ENCODE measurements at regions not wholly inside any gene's neighbourhood (a gene's known extent, or its start where the extent isn't known, plus 50 kb on each side); places are given as distances from the start of the nearest gene placed in this dataset.

DNA sequence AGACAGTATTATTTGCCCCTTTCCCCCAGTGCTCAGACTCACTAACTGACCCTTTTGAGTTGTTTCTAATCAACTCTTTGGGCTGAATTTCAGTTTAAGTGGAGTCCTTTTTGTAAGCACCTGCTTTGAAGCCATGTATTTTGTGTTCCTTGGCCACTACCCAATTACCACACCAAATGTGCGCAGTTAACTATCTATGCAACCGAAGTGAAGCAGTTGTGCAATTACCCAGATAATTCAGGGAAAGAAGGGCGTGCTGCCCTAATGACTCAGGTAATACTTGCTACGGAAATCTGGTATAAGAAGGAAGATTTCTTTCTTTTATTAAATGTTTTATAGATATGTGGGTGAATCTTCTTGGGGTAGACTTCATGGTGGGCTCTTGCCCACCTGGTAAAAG lies 371.9 kb upstream of the TBL1XR1 start:
- no peak for DNase-seq (ENCODE audit: low read depth in 2 of 2)

DNA sequence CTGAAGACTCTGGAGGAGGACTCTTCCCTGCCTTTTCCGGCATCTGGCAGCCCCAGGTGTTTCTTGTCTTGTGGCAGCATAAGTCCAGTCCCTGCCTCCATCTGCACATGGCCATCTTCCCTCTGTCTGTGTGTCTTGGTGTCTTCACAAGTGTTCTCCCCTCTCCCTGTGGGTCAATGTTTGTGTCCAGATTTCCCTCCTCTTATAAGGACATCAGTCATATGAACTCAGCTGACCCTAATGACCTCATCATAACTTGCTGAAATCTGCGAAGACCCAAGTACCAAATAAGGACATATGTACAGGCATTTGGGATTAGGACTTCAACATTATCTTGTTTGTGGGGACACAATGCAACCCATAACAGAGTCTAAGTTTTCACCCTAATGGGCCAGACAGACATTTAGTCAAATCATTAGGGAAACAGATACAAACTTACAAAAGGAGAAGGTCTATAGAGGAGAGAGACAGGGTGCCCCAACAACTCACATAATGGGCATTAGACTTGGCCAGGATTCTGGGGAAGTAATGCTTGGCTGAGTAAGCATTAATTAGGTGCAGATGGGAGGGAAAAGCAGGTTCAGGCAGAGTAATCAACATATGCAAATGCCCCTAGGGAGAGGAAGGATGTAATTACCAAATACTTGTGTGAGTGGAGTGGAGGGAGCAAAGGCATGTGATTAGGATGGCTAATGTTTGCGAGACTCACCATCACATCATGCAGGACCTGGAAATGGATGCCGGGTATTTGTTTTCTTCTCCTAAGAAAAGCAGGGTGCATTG lies 372.8 kb upstream of the TBL1XR1 start:
- peak; percentile 83 for DNase-seq (ENCODE audit: low read depth in 2 of 2)

DNA sequence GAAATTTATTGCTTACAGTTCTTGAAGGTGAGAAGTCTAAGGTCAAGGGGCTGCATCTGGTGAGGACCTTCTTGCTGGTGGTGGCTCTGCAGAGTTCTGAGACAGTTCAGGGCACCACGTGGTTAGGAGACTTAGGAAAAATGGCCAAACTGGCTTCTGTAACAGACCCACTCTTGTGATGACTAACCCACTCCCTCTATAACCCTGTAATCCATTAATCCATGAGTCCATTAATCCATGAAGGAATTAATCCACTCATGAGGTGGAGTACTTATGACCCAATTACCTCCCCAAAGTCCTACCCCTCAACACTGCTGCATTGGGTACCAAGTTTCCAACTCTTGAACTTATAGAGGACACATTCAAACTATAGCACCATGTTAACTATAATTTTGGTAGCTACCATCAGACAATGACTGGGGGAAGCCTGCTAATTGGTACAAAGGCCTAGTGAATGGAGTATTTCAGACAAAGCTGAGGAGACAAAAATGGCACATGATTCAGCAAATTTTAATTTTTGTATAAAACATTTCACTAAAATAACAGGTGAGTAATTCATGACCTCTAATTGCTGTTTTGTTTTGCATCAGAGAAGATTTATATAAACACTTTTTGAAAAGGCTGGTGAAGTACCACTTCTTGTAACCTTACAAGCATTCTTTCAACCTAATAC lies 374.1 kb upstream of the TBL1XR1 start:
- DNase-seq (ENCODE audit: low read depth in 2 of 2) = no peak

- no peak for DNase-seq (ENCODE audit: low read depth in 2 of 2)
Observed at GRCh38 chr3:177571944-177572315, 374.6 kb upstream of the TBL1XR1 start.

GRCh38 chr3:177574222-177574856 lies 377.1 kb upstream of the TBL1XR1 start:
- DNase-seq (ENCODE audit: low read depth in 2 of 2) = no peak

GRCh38 chr3:177576746-177577145 lies 379.5 kb upstream of the TBL1XR1 start:
- no peak for DNase-seq (ENCODE audit: low read depth in 2 of 2)

- DNase-seq (ENCODE audit: low read depth in 2 of 2) = no peak
Observed at GRCh38 chr3:177578488-177578887, 381.2 kb upstream of the TBL1XR1 start.

- DNase-seq (ENCODE audit: low read depth in 2 of 2) = no peak
Observed at GRCh38 chr3:177579419-177579818, 382.1 kb upstream of the TBL1XR1 start.

DNA sequence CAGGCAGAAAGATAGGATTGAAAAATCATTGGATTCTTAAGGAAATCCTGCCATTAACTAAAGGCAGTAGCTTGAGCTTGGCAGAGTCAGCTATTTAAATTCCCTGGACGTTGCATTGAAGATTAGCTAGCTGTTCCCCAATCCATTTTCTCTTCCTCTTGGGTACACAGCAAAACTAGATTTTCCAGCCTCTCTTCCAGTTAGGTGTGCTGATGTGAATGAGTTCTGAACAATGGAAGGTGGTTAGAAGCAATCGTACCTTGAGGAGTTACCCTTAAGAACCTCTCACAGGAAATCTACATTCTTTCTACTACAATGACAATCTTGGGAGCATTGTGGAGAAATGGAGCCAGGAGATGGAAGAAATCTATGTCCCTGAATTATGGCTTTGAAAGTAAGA lies 383.2 kb upstream of the TBL1XR1 start:
- DNase-seq (ENCODE audit: low read depth in 2 of 2) = no peak

DNA sequence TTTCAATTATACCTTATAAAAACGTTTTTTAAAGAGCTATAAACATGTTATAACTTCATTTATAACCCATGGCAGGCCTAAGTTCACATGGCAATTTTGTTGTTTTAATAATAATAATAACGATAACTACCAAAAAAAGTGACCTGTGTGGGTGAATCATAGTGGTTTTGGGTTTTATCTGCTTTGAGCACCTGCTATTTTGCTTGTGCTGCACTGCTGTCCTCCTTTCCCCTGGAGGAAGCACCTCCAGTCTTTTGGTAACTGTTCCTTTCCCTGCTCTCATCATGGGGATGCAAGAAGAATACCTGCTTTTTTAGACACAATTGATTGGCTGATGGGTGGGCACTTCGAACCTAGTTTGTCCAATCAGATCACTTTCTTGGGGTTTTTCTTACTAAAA lies 388.0 kb upstream of the TBL1XR1 start:
- DNase-seq (ENCODE audit: low read depth in 2 of 2) = no peak

DNA sequence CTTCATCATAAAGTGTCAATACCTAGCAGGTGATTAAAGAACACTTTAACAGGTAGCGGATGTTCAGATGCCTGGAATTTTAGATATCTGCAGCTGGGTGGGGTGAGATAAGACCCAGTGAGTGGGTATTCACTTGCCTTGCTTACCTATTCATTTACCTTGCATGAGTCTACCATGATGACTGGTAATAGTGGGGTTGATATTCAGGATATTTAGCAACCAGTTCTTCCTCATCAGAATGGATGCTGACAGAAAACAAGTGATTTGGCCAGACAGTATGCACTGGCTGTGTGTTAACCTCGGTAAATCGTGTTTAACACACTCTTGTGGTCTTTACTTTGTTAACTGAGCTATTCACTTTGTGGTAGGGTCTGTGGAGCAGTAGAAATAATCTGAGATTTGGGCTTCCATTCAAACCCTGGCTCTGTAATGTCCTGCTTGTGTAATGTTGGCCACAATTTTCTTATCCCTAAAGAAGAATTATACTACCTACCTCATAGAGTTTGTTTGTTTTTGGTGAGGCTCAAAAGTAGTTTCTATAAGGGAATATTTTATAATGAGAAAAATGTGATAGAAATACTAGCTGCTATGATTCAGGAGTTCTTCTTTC lies 391.9 kb upstream of the TBL1XR1 start:
- no peak for DNase-seq (ENCODE audit: low read depth in 2 of 2)

GRCh38 chr3:177589911-177590381 lies 392.7 kb upstream of the TBL1XR1 start:
- peak; percentile 91 to 92 for DNase-seq (ENCODE audit: low read depth in 2 of 2)

GRCh38 chr3:177590826-177591225 lies 393.5 kb upstream of the TBL1XR1 start:
- no peak for DNase-seq (ENCODE audit: low read depth in 2 of 2)

GRCh38 chr3:177591379-177591778 lies 394.1 kb upstream of the TBL1XR1 start:
- DNase-seq (ENCODE audit: low read depth in 2 of 2) = no peak

- DNase-seq (ENCODE audit: low read depth in 2 of 2) = no peak
Observed at GRCh38 chr3:177594096-177594495, 396.8 kb upstream of the TBL1XR1 start.

DNA sequence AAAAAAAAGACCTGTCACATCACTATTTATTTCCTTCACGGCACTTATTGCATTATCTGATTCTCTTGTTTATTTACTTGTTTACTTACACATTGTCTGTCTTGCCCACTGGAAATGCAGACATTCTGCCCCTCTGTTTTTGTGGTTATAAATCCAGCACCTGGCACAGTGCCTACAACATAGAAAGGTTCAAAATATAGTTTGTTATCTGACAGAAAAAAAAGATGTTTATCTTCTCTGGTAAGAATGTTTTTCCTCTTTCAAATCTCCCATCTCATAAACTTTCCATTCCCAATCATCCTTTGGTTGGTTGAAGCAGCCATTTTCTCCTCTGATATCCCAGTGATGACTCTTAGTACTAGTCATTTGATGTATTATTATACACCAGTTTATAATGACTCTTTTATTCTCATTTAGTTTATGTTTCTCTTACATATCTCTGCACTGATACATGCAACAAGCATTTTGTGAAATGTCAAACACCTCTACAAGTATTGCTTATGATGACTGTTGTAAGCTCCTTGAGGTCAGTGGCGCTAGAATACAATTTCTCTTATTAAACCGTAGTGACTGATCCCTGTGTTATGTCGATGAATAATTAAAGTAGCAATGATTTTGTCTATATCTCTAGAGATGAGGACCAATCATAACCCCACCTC lies 398.4 kb upstream of the TBL1XR1 start:
- DNase-seq (ENCODE audit: low read depth in 2 of 2) = no peak

DNA sequence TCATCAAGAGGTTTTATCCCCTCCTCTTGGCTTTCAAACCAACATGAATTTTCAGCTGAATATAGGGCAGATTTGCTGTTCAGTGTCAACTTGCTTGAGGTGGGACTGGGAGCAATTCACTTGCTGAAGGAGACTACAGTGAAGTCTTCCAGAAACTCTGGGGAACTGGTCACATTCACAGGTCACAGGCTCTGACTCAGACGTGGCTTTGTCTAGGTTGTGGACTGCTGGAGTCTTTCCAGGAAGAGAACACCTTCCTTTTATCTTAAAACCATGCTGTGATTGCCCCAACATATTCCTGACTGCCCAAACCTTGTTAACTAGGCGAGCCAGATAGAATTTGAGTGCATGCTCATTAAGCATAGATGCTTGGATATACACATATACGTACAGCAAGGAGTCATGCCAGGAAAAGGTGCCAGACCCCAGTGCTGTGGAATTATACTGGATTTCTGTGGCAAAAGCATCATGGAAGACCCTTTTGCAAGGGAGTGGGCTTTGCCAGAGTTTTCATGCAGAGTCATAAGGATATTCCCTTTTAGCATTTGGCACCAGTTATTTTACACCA lies 399.1 kb upstream of the TBL1XR1 start:
- no peak for DNase-seq (ENCODE audit: low read depth in 2 of 2)

DNA sequence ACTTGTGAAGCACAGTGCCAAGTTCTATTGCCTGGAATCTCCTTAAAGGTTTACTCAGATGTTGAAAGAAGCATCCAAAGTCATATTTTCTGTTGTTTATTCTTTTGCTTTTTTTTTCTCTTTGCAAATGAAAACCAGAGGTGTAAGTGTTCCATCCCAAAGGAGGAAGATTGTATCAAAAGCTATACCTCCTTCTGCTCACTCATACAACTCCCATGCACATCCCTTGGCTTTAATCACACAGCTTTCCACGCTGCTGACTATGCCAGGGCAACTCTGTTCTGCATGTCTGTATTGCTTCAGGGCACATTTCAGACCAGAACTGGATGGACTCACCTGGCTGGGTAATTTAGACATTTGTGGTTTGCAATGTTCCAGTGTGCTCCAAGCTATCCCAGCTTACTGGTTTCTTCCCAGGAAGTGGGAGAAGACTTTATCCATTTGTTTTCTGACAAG lies 399.6 kb upstream of the TBL1XR1 start:
- no peak for DNase-seq (ENCODE audit: low read depth in 2 of 2)

DNA sequence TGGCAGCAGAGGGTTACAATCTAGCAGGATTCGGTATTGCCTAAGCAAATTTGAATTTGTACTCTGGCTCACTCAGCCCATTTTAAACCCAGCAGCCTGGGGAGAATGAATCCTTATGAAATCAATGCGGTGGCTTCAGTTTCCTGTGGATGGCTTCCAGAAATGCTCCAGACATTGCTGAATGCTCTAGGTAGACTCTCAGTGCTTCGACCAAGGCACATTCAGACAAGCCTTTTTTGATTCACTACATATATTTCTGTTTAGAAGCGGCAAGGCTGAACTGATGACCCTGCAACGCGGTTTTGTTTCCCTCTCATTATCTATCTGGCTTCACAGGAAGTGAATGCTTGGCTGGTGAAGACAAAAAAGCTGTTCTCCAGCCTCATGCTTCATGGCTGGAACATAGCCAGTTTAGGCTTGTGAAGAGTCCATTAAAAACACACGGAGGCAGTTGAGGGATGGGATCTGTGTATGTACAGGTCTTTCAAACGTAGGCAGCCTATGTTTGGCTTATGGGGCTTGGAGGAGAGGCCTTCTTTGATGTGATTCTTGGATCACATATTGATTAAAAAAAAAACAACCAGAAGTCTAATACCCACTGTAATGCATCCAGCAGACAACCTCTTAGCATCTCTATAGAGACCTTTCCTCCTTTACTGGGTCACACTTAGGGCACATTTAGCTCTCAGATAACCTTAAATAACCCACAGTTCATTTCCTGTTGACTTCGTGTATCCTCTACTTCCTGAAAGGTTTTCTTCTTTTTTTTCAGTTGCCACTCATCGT lies 400.2 kb upstream of the TBL1XR1 start:
- peak; percentile 88 to 89 for DNase-seq (ENCODE audit: low read depth in 2 of 2)

DNA sequence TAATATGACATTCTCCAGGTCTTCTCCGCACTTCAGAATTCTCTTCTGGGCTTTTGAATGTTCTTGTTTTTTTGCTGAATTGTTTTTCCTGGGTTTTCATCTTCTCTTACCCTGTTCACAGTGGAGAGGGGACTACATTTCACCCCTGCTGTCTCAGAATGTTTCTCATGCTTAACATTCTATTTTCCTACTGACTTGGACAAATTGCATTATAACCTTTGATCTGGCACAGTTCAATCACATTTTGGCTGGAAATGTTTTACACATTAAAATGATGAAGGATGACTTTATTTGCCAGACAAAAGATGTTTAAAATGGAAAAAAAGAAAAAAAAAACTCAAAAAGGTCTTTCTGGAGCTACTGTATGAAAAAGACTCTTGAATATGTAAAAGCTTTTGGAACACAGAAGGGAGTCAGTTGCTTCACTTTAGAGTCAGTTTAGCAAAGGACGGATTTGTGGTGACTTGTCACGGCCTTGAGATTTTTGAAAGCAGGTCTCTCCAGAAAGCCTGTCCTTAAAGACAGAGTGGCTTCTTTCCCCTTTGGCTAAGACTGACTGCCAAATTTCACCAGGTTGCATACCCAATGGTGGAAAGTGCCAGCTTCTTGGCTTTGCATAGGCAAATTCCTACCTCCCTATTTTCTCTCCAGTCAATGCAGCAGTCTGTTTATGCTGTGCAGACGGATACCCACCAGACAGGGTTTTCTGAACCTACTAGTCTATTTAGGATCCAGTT lies 401.0 kb upstream of the TBL1XR1 start:
- no peak for DNase-seq (ENCODE audit: low read depth in 2 of 2)

Measured in fibroblast of skin of left quadriceps (primary cell).